ENCODE measurements at regions not wholly inside any gene's neighbourhood (a gene's known extent, or its start where the extent isn't known, plus 50 kb on each side); places are given as distances from the start of the nearest gene placed in this dataset.

- intact Hi-C loops (cut with DNase I) = no loop called here
- H3K4me3 ChIP-seq = no peak overlapping the region
Observed at GRCh38 chr6:156185113-156185512, 592.1 kb upstream of the ARID1B start.

GRCh38 chr6:156183678-156184077 is 593.5 kb upstream of the ARID1B start:
- WGBS, 4 donors = 64 to 80% (median 68%) methylated on average over 3 of the region's 3 CpGs
- H3K27ac ChIP-seq = no peak overlapping the region

More at GRCh38 chr6:156185113-156185512, 592.1 kb upstream of the ARID1B start:
- Histone ChIP-seq H3K27ac (no peak overlapping the region), H3K9me3 (replicated peaks in 1 of 3) (no peaks in the 10 kb centered on the region), H3K36me3 (replicated peaks in 1 of 2) (no peaks in the 10 kb centered on the region), H3K27me3 (no peaks in the 10 kb centered on the region), H3K4me1 (replicated peaks in 1 of 2) (no peaks in the 10 kb centered on the region)
- no peak for DNase-seq
- TF ChIP-seq POLR2A (IDR thresholded peaks at IDR 0.05) = no peak
- no peak for TF ChIP-seq CTCF (IDR thresholded peaks at IDR 0.05)
- 56 to 70% (median 67%) methylated on average over 2 to 3 of the region's 3 CpGs for WGBS, 4 donors

GRCh38 chr6:156182356-156182755 is 594.8 kb upstream of the ARID1B start:
- no peaks in the 10 kb centered on the region for H3K9me3 ChIP-seq (replicated peaks in 1 of 3)
- intact Hi-C loops (cut with DNase I) = no loop called here
- no peaks in the 10 kb centered on the region for H3K36me3 ChIP-seq (replicated peaks in 1 of 2)
- TF ChIP-seq CTCF (IDR thresholded peaks at IDR 0.05) = no peak
- TF ChIP-seq POLR2A (IDR thresholded peaks at IDR 0.05) = no peak
- H3K27me3 ChIP-seq = no peaks in the 10 kb centered on the region
- H3K4me3 ChIP-seq = no peak overlapping the region
- H3K27ac ChIP-seq = no peak overlapping the region
- no peaks in the 10 kb centered on the region for H3K4me1 ChIP-seq (replicated peaks in 1 of 2)
- DNase-seq = no peak
- 46 to 58% (median 50%) methylated on average over 2 of the region's 2 CpGs for WGBS, 4 donors

More at GRCh38 chr6:156183678-156184077, 593.5 kb upstream of the ARID1B start:
- H3K9me3 ChIP-seq (replicated peaks in 1 of 3) = no peaks in the 10 kb centered on the region
- intact Hi-C loops (cut with DNase I) = no loop called here
- H3K36me3 ChIP-seq (replicated peaks in 1 of 2) = no peaks in the 10 kb centered on the region
- no peak overlapping the region for H3K4me3 ChIP-seq
- TF ChIP-seq POLR2A (IDR thresholded peaks at IDR 0.05) (no peak), CTCF (IDR thresholded peaks at IDR 0.05) (no peak)
- no peak for DNase-seq
- H3K27me3 ChIP-seq = no peaks in the 10 kb centered on the region
- no peaks in the 10 kb centered on the region for H3K4me1 ChIP-seq (replicated peaks in 1 of 2)

- WGBS, 4 donors = 67 to 79% (median 73%) methylated on average over 6 of the region's 6 CpGs
Observed at GRCh38 chr6:156181506-156181905, 595.7 kb upstream of the ARID1B start.

More at GRCh38 chr6:156181506-156181905, 595.7 kb upstream of the ARID1B start:
- H3K4me1 ChIP-seq (replicated peaks in 1 of 2) = no peaks in the 10 kb centered on the region
- no peaks in the 10 kb centered on the region for H3K9me3 ChIP-seq (replicated peaks in 1 of 3)
- no peaks in the 10 kb centered on the region for H3K36me3 ChIP-seq (replicated peaks in 1 of 2)
- TF ChIP-seq POLR2A (IDR thresholded peaks at IDR 0.05) (no peak), CTCF (IDR thresholded peaks at IDR 0.05) (no peak)
- no peak for DNase-seq
- intact Hi-C loops (cut with DNase I) = no loop called here
- H3K27ac ChIP-seq = no peak overlapping the region
- no peaks in the 10 kb centered on the region for H3K27me3 ChIP-seq
- H3K4me3 ChIP-seq = no peak overlapping the region
